Brain pericyte (primary cell): ENCODE measurements at regions not wholly inside any gene's neighbourhood (a gene's known extent, or its start where the extent isn't known, plus 50 kb on each side); places are given as distances from the start of the nearest gene placed in this dataset.
A peak's percentile ranks its signal among the peaks of the same experiment; 100 is the strongest.

Source experiments
- DNase-seq: peaks from one replicate; pipeline ENCODE4 v3.0.0-alpha.2; 2012; ENCODE audit warnings: low read depth, low spot score

DNA sequence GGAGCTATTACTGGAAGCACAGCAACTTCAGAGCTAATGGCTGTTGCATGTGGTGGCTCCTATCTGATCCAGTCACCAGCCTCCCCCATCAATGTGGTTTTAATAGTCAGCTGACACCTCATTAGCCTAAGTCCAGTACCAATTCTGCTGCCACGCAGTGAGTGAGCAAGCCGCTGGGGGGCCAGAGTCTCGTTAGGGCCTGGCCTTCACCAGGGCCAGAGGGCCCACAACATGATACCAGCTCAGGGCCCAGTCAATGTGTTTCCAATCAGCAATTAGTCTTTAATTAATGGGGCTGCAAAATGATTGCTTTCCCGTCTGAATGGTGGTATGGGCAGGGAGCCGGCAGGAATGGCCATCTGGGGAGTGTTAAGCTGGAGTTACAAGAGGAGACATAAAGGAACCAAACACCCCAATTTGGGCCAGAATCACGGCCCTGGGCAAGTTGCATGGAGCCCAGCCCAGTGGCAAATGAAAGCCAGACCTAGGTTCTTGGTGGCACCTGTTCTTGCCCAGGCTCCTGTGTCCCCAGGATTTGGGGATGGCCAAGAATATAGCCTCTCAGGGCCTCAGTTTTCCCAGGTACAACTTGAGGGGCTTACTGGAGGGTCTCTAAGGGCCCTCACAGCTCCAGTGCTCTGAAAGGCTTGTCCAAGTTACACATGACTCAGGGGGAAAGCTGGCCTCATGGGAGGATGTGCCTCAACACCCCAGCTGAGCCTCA, 119.2 kb downstream of the EFNB1 start:
- DNase-seq = no peak

DNA sequence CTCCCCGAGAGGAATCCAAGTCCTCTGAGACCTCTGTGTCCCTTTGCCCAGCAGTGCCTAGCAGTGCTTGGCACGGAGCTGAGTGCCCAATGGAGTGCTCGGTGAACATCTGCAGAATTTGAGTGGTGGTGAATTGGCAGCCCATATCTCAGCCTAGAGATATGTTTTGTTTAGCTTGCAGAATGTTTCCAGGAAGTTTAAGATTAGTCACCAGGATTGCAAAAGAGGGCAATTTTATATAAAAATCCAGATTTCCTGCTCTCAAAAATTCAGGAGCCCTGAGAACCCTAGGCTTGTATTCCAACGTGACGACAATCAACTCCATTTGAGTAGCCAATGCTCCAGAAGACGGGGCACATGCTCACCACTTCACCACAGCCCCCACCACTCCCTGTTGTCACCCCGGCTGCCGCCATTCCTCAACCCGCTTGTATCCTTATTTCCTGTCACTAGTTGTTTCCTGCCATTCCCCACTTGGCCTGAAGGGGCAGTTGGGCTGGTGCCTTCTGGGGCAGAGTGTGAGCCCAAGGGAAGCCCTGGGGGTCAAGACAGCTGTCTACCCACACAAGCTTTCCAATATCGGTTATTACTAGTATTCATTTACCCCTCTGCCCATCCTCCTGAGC, 116.9 kb downstream of the EFNB1 start:
- DNase-seq = no peak

- no peak for DNase-seq
Measured at GRCh38 chrX:68945081-68945602, 116.3 kb downstream of the EFNB1 start.

- no peak for DNase-seq
Measured at GRCh38 chrX:68944211-68944610, 115.4 kb downstream of the EFNB1 start.

GRCh38 chrX:68942840-68943239, 114.0 kb downstream of the EFNB1 start:
- no peak for DNase-seq

DNA sequence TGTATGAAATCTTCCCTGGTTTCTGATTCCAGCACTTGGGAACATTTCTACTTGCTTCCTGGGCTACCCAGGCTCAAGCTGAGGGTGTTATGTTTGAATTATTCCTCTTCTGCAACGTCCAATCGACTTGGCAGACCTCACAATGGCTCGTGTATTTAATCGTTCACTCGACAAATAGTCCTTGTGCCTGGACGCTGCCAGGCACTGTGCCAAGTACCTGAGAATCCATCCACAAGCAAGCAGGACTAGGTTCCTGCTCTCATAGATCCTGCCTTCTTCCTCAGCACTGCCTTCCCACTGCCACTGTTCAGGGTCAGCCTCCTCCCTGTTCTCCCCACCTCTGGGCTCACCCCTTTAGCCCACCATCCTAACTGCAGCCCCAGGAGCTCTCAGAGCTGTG, 113.3 kb downstream of the EFNB1 start:
- no peak for DNase-seq

DNA sequence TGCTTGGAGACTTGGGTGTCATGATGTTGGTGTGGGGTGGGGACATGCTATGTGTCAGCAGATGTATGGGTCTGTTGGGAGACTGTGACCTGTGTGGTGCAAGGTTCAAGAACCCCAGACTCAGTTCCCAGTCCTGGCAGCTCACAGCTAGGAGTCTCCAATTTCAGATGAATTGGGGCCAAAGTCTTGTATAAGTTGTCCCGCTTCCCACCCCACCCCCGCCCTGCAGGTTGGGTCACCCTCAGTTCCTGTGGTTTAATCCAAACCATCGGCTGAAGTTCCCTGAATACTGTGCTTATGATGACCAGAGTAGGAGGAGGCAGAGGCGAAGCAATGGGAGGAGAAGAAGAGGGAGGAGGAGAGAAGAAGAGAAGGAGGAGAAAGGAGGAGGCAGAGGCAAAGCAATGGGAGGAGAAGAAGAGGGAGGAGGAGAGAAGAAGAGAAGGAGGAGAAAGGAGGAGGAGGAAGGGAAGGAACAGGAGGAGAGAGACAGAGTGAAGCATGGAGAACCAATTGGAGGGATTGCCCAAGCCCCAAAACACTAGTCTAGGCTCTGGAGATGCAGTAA, 112.6 kb downstream of the EFNB1 start:
- no peak for DNase-seq

- DNase-seq = peak; percentile 39
Measured at GRCh38 chrX:68940601-68941000, 111.8 kb downstream of the EFNB1 start.

GRCh38 chrX:68939868-68940267, 111.0 kb downstream of the EFNB1 start:
- no peak for DNase-seq

GRCh38 chrX:68938244-68939004, 109.6 kb downstream of the EFNB1 start:
- no peak for DNase-seq

DNA sequence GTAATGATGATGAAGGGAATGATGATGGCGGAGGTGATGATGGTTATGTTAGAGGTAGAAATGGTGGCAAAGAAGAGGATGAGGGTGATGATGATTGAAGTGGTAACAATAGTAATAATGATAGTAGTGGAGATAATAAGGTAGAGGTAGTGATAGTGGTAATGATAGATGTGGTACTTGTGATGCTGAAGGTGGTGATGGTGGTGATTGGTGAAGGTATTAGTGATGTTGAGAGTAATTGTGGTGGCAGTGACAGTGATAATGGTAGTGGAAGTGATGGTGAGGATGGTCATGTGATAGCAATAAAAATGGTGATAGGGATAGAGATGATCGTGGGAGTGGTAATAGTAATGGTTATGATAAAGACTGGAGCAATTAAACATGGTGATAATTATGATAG, 108.8 kb downstream of the EFNB1 start:
- DNase-seq = no peak

GRCh38 chrX:68936608-68937007, 107.8 kb downstream of the EFNB1 start:
- DNase-seq = no peak

DNA sequence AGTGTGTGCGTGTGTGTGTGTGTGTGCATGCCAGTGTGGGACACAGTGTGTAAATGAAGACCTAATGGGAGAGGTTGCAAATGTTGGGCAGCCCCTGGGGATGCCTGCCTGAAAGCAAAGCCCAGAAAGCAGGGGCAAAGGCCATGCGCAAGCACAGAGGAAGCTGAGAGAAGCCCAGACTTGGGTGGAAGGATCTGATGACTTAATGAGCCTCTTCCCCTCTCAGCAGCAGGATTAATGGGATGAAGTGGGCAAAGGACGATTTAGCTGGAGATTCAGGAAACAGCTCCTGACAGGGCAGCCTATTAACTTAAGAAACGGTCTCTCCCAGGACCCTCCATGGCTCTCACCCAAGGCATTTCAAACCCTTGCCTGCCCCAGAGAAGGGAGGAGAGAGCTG, 107.3 kb downstream of the EFNB1 start:
- DNase-seq = no peak

- DNase-seq = no peak
Measured at GRCh38 chrX:68935362-68935761, 106.5 kb downstream of the EFNB1 start.

DNA sequence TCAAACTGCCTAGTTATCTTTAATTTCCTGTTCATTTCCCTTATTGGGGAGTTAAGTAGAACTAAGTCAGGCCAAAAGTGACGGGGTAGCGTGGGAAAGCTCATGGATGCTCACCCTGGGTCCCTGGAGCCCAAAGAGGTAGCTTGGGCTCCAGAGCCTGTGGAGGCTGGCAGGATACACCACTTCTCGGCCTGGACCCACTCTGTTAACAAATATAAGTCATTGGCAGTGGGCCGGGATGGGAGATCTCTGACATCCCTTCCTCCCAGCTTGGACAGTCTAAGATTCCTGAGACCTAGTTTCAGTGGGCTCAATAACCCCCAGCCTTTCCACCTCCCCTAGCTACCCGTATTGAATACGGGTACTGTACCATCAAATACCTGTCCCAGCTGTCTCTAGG, 106.1 kb downstream of the EFNB1 start:
- no peak for DNase-seq

GRCh38 chrX:68934421-68934820, 105.6 kb downstream of the EFNB1 start:
- no peak for DNase-seq

DNA sequence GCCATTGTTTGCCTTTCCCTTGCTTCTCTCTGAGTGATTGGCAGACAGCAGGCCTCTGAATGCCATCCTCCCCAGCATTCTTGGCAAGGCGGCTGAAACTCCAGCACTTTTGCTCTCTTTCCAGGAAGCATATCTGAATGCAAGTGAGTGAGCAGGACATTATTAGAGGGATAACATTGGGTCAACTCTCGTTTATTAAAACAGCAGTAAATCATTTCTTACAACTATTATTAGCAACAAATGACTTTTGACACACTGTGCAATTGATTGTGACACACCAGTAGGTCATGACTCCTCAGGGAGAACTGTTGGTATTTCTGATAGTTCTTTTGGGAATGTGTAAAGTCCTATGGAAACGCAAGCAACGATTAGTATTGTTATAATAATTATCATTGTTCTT, 103.8 kb downstream of the EFNB1 start:
- DNase-seq = no peak

DNA sequence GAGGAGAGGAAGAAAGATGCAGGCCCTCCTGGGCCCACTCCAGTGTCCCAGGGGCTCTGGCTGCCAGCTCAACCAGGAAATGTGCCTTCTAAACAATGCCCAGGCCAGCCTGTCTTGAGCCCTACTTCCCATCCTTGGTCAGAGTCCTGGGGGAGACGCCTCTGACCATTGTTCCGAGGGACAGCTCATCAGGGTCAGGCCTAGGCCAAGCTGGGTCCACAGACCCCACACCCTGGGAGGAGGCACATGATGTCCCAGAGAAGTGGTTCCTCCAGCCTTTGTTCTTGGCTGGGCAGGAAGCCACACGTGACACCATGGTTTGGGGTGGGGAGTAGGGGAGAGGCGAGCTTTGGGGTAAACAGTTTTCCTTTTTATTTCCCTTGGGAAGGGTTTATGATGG, 102.5 kb downstream of the EFNB1 start:
- DNase-seq = no peak

GRCh38 chrX:68930542-68931317, 101.9 kb downstream of the EFNB1 start:
- no peak for DNase-seq

- DNase-seq = no peak
Measured at GRCh38 chrX:68929332-68930150, 100.7 kb downstream of the EFNB1 start.

DNA sequence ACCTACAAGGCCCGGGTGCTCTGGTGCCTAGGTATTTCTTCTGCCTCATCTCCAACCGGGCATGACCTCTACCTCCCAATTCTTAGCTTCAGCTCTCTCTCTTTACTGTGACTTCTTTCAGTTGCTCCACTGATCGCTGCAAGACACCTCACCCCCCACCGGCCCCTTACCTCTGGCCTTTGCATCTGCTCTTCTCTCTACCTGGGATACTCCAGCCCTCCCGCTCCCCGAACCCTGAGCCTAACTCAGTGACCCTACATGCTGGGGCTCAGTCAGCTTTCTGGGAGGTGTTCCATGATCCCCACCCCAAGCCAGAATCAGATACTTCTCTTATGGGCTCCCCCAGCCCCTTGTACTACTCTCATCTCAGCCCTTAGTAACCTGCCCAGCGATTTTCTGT, 99.6 kb downstream of the EFNB1 start:
- DNase-seq = no peak
